K562 (cell line): ENCODE measurements at regions not wholly inside any gene's neighbourhood (a gene's known extent, or its start where the extent isn't known, plus 50 kb on each side); places are given as distances from the start of the nearest gene placed in this dataset.

Experiments
- CHD7 ChIP-seq: fragments of 200-600 bp; sonication (generic); IDR thresholded peaks from one replicate; pipeline ENCODE4 v1.6.1; 2012; ENCODE audit warnings: mild to moderate bottlenecking, low read depth, low read length, inconsistent platforms
- CTCF ChIP-seq, 3 experiments: IDR thresholded peaks in 2 of 3; conservative IDR thresholded peaks in 1 of 3; 2 replicates each; pipeline ENCODE4 v1.5.1; 2011 to 2012; ENCODE audit warnings: low read length in 3 of 3, mild to moderate bottlenecking in 3 of 3, control low read depth in 2 of 3, improper control_type of control experiment in 1 of 3, inconsistent platforms in 1 of 3, low read depth in 1 of 3, mixed read lengths in 1 of 3, moderate library complexity in 1 of 3; ENCODE audit not compliant: insufficient read depth in 2 of 3
- HDGF ChIP-seq: fragments of 450-650 bp; IDR thresholded peaks from 2 replicates; pipeline ENCODE4 v1.6.1; 2016
- NCOA1 ChIP-seq: fragments of 450-650 bp; IDR thresholded peaks from 2 replicates; pipeline ENCODE4 v1.6.1; 2016; ENCODE audit warnings: low read depth
- PKNOX1 ChIP-seq: fragments of 450-650 bp; IDR thresholded peaks from 2 replicates; pipeline ENCODE4 v1.6.1; 2016
- RAD21 ChIP-seq, 2 experiments: fragments of 250-450 bp in 1 of 2; fragments of 450-650 bp in 1 of 2; sonication (Bioruptor Pico) in 1 of 2; formaldehyde crosslinking in 1 of 2; IDR thresholded peaks in 1 of 2; conservative IDR thresholded peaks in 1 of 2; 2 replicates each; pipeline versions ENCODE4 v1.4.0 to v1.8.0; 2020 to 2022; ENCODE audit warnings: mild to moderate bottlenecking in 2 of 2, moderate library complexity in 1 of 2
- SMC3 ChIP-seq: conservative IDR thresholded peaks from 2 replicates; pipeline ENCODE4 v1.6.1; 2011; ENCODE audit warnings: low read depth, low read length, improper control_type of control experiment; ENCODE audit not compliant: insufficient read depth
- ZBTB12 ChIP-seq: fragments of 250-450 bp; sonication (Bioruptor Pico); IDR thresholded peaks from 2 replicates; pipeline ENCODE4 v1.4.0; 2020
- ZNF512 ChIP-seq: IDR thresholded peaks from 2 replicates; pipeline ENCODE4 v1.6.1; 2016; ENCODE audit warnings: missing genetic modification characterization, missing compliant biosample characterization

GRCh38 chr9:92176068-92176799 lies 61.0 kb upstream of the SPTLC1 start (continued):
- TF ChIP-seq CHD7 (no peak), HDGF (no peak), SMC3 (no peak), PKNOX1 (no peak), ZNF512 (tag) (no peak), NCOA1 (no peak), RAD21 (CRISPR knock-in tag; conservative IDR thresholded peaks at IDR 0.05 in 1 of 2, IDR thresholded peaks at IDR 0.05 in 1 of 2) (0 out of 4 replicates have a peak, but pooled peaks of 1 of the 2 experiments have one; percentile 23), ZBTB12 (CRISPR knock-in tag) (no peak), CTCF (IDR thresholded peaks at IDR 0.05 in 2 of 3, conservative IDR thresholded peaks at IDR 0.05 in 1 of 3; ENCODE audit: insufficient read depth in 2 of 3, low read depth in 1 of 3, low read length in 3 of 3) (peak; percentile 37 to 45 (median 38); a peak in 5 of 6 replicates)
